Medulla oblongata (tissue), 1 donor: ENCODE measurements at regions not wholly inside any gene's neighbourhood (a gene's known extent, or its start where the extent isn't known, plus 50 kb on each side); places are given as distances from the start of the nearest gene placed in this dataset.

Experiments
- DNase-seq: peaks from one replicate; pipeline ENCODE4 v3.0.0-alpha.2; 2015; ENCODE audit errors: extremely low spot score

DNA sequence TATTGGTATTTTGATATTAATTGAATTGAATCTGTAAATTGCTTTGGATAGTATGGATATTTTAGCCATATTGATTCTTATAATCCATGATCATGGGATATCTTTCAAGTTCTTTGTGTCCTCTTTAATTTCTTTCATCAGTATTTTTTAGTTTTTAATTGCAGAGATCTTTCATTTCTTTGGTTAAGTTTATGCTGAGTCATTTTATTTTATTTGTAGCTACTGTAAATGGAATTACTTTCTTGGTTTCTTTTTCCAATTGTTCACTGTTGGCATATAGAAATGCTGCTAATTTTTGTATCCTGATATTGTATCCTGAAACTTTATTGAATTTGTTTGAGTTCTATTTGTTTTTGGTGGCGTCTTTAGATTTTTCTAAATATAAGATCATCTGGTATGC, 79.5 kb upstream of the DSEL start:
- DNase-seq: no peak

DNA sequence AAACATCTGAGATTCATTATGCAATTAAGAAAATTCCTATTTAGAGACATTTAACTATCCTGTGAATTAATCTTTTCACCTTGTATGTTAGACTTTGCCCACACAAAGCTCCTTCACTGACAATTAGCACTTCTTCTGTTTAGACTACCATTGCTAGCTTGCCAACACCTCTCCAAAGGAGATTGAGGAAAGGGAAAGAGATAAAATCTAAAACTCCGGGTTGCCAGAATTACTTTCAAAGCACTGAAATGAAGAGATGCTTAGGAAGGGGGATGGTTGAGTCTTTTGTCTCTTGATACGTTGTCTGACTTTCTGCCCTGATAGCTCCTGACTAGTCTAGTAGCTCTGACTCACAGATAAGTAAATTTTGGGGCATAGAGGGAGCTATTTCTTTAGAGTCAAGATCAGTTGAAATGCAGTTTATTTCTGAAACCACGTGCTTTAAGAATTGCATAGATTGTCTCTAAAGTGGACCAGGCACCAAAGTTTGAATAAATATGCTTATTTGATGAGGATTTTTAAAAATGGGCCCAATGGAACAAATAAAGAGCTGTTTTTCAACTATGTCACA, 74.1 kb upstream of the DSEL start:
- no peak for DNase-seq

DNA sequence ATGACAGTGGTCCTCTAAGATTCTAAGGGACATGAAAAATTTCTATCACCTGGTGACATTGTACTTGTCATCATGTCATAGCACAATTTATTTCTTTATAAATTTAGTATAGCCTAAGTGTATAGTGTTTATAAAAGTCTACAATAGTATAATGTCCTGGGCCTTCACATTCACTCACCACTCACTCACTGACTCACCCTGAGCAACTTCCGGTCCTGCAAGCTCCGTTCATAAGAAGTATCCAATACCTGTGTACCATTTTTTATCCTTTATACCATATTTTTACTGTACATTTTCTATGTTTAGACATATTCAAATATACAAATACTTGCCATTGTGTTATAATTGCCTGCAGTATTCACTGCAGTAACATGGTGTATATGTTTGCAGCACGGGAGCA, 72.8 kb upstream of the DSEL start:
- no peak for DNase-seq

DNA sequence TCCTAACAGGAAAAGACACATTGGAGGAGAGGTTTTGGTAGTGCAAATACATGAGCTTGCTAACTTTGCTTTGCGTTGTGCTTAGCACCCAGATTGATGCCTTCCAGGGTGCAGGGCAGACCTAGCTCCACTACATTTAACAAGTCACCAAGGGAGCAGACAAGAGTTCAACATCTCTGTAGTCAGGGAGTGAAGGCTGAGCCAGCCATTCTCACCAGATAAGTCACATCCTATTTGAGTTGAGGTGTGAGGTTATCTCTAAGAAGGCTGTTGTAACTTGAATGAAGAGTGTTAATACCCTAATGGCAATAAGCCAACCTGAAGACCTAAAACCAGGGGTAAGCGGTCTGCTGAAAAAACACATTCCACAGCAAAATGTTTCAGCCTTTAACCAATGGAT, 69.6 kb upstream of the DSEL start:
- DNase-seq: no peak

DNA sequence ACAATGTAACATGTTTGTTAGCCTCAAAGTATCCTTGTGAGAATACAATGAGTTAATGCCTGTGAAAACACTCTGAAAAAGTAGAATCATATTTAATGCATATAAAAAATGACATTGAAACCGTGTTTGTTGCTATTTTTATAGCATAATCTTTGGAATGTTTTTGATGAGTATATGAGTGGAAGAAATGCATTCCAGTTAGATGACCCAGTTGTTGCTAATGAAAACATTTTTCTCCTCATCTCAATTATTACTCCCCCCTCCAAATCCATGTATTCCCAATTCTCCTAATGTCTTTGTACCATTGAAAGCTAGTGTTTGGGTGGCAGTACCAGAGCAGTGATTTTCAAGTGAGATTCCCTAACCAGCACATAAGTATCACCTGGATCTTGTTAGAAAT, 67.1 kb upstream of the DSEL start:
- no peak for DNase-seq

DNA sequence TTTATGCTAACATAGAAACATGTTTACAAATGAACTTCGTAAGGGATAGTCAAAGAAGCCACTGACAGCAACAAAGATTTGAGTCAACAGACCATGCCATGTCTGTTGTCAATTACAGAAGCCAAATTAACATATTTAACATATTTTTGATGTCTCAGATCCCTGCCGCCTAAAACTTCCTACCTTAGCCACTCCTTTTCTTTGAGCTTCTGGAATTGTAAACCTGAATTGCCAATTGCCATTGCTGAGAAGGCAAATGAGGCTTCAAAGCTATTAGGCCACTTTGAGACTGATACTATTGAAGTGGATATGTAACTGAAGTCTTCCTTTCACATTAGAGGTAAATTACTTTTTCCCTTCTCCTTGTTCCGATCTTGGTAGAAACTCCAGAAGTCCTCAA, 66.0 kb upstream of the DSEL start:
- no peak for DNase-seq

DNA sequence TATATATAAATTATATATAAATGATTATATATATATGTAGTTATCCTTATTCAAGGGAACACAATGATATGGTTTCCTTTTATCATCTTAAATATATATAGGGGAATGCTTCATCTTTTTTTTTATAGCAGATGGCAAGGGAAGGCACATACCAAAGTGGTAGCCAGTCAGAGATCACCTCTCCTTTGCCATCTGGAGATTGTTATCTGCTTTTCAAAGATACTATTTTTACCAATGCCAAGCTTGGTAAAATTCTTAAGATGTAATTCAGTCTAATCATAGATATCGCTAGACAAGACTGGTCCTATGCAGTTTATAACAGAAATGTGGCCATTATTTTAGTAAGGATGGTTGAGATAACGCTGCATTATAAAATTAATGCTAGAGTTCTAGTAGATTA, 64.7 kb upstream of the DSEL start:
- DNase-seq: no peak

DNA sequence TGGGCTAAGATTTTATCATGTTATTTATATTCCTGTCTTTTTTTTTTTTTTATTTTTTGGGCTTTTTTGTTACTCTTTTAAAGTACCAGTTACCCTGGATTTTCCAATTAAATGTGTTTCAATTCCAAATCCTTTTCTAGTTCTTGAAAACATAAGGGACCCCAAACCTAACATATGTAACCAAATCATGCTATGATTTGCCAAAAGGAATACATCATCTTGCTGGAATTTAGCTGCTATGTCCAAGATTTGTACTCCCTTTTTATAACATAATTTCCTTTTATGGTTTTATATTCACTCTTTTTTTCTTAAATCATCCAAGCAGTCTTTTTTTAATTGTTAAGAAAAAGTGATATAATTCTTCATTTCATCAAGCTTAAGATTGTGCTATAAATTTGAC, 60.9 kb upstream of the DSEL start:
- no peak for DNase-seq

DNA sequence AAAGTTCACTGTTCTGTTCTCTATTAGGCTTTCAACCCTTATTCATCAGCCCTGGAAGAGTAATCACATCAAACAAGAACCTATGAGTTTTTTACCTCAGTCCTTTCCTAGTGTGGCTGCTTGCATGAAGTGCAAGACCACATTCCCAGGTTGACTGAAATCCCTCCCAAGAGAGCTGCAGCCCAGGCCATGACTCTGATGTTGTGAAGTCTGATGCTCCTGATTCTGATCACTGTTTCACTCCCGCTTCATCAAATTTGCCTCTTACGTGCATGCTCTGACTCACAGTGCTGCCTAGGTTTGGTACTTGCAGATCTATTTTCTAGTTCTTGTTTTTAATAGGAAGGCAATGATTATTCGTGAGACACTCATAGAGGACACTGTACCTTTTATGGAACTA, 58.2 kb upstream of the DSEL start:
- DNase-seq: no peak

DNA sequence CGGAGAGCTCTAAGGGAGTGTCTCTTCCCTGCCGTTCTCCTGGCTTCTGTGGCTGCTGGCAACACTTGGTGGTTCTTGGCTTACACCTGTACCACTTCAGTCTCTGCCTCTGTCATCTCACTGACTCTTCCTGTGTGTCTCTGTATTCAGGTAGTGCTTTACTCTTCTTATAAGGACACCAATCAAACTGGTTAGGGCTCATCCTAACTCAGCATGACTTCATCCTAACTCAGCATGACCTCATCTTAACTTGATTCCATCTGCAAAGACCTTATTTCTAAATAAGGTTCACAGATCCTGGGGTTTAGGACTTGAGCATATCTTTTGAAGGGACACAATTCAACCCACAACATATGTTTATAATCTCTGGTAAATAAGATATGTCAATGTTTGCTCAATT, 51.6 kb upstream of the DSEL start:
- DNase-seq: no peak
